ENCODE measurements at regions not wholly inside any gene's neighbourhood (a gene's known extent, or its start where the extent isn't known, plus 50 kb on each side); places are given as distances from the start of the nearest gene placed in this dataset.

GRCh38 chr5:51279983-51280706 is 103.1 kb upstream of the ISL1 start:
- Histone ChIP-seq H3K9me3 (ENCODE audit: control insufficient read depth, low read length) (no peaks in the 10 kb centered on the region), H3K4ac (ENCODE audit: low read depth in 1 of 2, low read length in 2 of 2) (no peak overlapping the region), H3K27ac (ENCODE audit: low read length, poor library complexity, severe bottlenecking) (no peak overlapping the region), H3K9ac (ENCODE audit: low read length) (no peak overlapping the region), H2BK12ac (ENCODE audit: low read length in 2 of 2) (no peak overlapping the region), H2BK120ac (ENCODE audit: low read depth, low read length) (no peak overlapping the region), H3K79me1 (replicated peaks; ENCODE audit: low read length, poor library complexity, severe bottlenecking) (no peaks in the 10 kb centered on the region), H3K4me1 (ENCODE audit: control insufficient read depth, insufficient read depth, low read depth, low read length) (no peaks in the 10 kb centered on the region), H2AFZ (ENCODE audit: low read depth, low read length) (no peak overlapping the region), H4K91ac (ENCODE audit: low read length) (no peak overlapping the region), H3K18ac (ENCODE audit: low read depth in 1 of 2, low read length in 2 of 2) (no peak overlapping the region), H2BK5ac (ENCODE audit: low read depth, low read length, poor library complexity, severe bottlenecking) (no peak overlapping the region), H3K36me3 (ENCODE audit: control insufficient read depth in 1 of 2, insufficient read depth in 2 of 2, low read depth in 1 of 2, low read length in 2 of 2) (no peaks in the 10 kb centered on the region), H3K4me2 (ENCODE audit: low read length, poor library complexity, severe bottlenecking) (no peak overlapping the region), H4K8ac (ENCODE audit: low read length) (no peak overlapping the region), H3K14ac (ENCODE audit: low read length in 2 of 2) (no peak overlapping the region), H2BK15ac (ENCODE audit: low read depth, poor library complexity, severe bottlenecking) (no peak overlapping the region), H3K27me3 (ENCODE audit: control insufficient read depth in 1 of 2, insufficient read depth in 1 of 2, low read length in 2 of 2) (no peaks in the 10 kb centered on the region), H2AK5ac (ENCODE audit: low read length, severe bottlenecking) (no peak overlapping the region), H3K23ac (ENCODE audit: low read length in 2 of 2) (no peak overlapping the region), H3K4me3 (ENCODE audit: insufficient read depth in 1 of 2, low read depth in 1 of 2, low read length in 2 of 2) (no peak overlapping the region)
- peak; percentile 1 for DNase-seq
- 91% methylated on average over 5 of the region's 7 CpGs for WGBS

DNA sequence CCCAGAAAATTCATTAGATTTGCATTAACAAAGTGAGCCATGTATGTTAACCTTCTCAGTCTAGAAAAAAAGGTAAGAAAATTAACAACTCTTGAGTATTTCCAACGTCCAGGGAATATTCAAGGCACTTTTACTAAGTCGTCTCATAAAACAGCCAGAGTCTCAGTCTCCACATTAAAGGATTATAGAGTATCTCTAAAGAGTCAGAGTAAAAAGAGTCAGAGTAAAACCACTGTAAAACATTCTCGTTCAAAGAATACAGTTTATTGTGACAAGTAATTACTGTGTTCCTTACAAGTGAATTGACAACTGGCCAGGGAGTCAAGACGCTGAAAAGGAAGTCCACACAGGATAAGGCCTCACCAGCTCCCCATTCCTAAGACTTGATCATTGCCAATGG is 97.2 kb upstream of the ISL1 start:
- DNase-seq, result no peak
- H4K8ac ChIP-seq (ENCODE audit: low read length), result no peak overlapping the region
- no peak overlapping the region for H2BK5ac ChIP-seq (ENCODE audit: low read depth, low read length, poor library complexity, severe bottlenecking)
- H2BK120ac ChIP-seq (ENCODE audit: low read depth, low read length), result no peak overlapping the region
- H3K18ac ChIP-seq (ENCODE audit: low read depth in 1 of 2, low read length in 2 of 2), result no peak overlapping the region
- H3K4me1 ChIP-seq (ENCODE audit: control insufficient read depth, insufficient read depth, low read depth, low read length), result no peaks in the 10 kb centered on the region
- no peak overlapping the region for H2BK15ac ChIP-seq (ENCODE audit: low read depth, poor library complexity, severe bottlenecking)
- no peak overlapping the region for H3K23ac ChIP-seq (ENCODE audit: low read length in 2 of 2)
- no peaks in the 10 kb centered on the region for H3K36me3 ChIP-seq (ENCODE audit: control insufficient read depth in 1 of 2, insufficient read depth in 2 of 2, low read depth in 1 of 2, low read length in 2 of 2)
- H3K14ac ChIP-seq (ENCODE audit: low read length in 2 of 2), result no peak overlapping the region
- H4K91ac ChIP-seq (ENCODE audit: low read length), result no peak overlapping the region
- 83% methylated on average over 1 of the region's 4 CpGs for WGBS
- H2BK12ac ChIP-seq (ENCODE audit: low read length in 2 of 2), result no peak overlapping the region
- no peaks in the 10 kb centered on the region for H3K27me3 ChIP-seq (ENCODE audit: control insufficient read depth in 1 of 2, insufficient read depth in 1 of 2, low read length in 2 of 2)
- H3K9ac ChIP-seq (ENCODE audit: low read length), result no peak overlapping the region
- H3K27ac ChIP-seq (ENCODE audit: low read length, poor library complexity, severe bottlenecking), result no peak overlapping the region
- H3K4ac ChIP-seq (ENCODE audit: low read depth in 1 of 2, low read length in 2 of 2), result no peak overlapping the region
- no peak overlapping the region for H2AFZ ChIP-seq (ENCODE audit: low read depth, low read length)
- H3K79me1 ChIP-seq (replicated peaks; ENCODE audit: low read length, poor library complexity, severe bottlenecking), result no peaks in the 10 kb centered on the region
- H2AK5ac ChIP-seq (ENCODE audit: low read length, severe bottlenecking), result no peak overlapping the region
- no peak overlapping the region for H3K4me3 ChIP-seq (ENCODE audit: insufficient read depth in 1 of 2, low read depth in 1 of 2, low read length in 2 of 2)
- no peak overlapping the region for H3K4me2 ChIP-seq (ENCODE audit: low read length, poor library complexity, severe bottlenecking)
- no peaks in the 10 kb centered on the region for H3K9me3 ChIP-seq (ENCODE audit: control insufficient read depth, low read length)

- H3K4me2 ChIP-seq (ENCODE audit: low read length, poor library complexity, severe bottlenecking), result no peak overlapping the region
- H4K91ac ChIP-seq (ENCODE audit: low read length), result no peak overlapping the region
- H3K4me3 ChIP-seq (ENCODE audit: insufficient read depth in 1 of 2, low read depth in 1 of 2, low read length in 2 of 2), result no peak overlapping the region
- no peaks in the 10 kb centered on the region for H3K36me3 ChIP-seq (ENCODE audit: control insufficient read depth in 1 of 2, insufficient read depth in 2 of 2, low read depth in 1 of 2, low read length in 2 of 2)
- no peak overlapping the region for H2BK15ac ChIP-seq (ENCODE audit: low read depth, poor library complexity, severe bottlenecking)
- no peak overlapping the region for H3K27ac ChIP-seq (ENCODE audit: low read length, poor library complexity, severe bottlenecking)
- H3K14ac ChIP-seq (ENCODE audit: low read length in 2 of 2), result no peak overlapping the region
- H3K9me3 ChIP-seq (ENCODE audit: control insufficient read depth, low read length), result peaks cover 4% of the 10 kb centered on the region
- no peaks in the 10 kb centered on the region for H3K4me1 ChIP-seq (ENCODE audit: control insufficient read depth, insufficient read depth, low read depth, low read length)
- no peak overlapping the region for H3K9ac ChIP-seq (ENCODE audit: low read length)
- no peak overlapping the region for H3K18ac ChIP-seq (ENCODE audit: low read depth in 1 of 2, low read length in 2 of 2)
- H2BK120ac ChIP-seq (ENCODE audit: low read depth, low read length), result no peak overlapping the region
- H3K27me3 ChIP-seq (ENCODE audit: control insufficient read depth in 1 of 2, insufficient read depth in 1 of 2, low read length in 2 of 2), result no peaks in the 10 kb centered on the region
- DNase-seq, result no peak
- WGBS, result 83% methylated on average over 2 of the region's 2 CpGs
- no peak overlapping the region for H2AFZ ChIP-seq (ENCODE audit: low read depth, low read length)
- H2AK5ac ChIP-seq (ENCODE audit: low read length, severe bottlenecking), result no peak overlapping the region
- H4K8ac ChIP-seq (ENCODE audit: low read length), result no peak overlapping the region
- H3K79me1 ChIP-seq (replicated peaks; ENCODE audit: low read length, poor library complexity, severe bottlenecking), result no peaks in the 10 kb centered on the region
- H2BK5ac ChIP-seq (ENCODE audit: low read depth, low read length, poor library complexity, severe bottlenecking), result no peak overlapping the region
- H3K23ac ChIP-seq (ENCODE audit: low read length in 2 of 2), result no peak overlapping the region
- H3K4ac ChIP-seq (ENCODE audit: low read depth in 1 of 2, low read length in 2 of 2), result no peak overlapping the region
- no peak overlapping the region for H2BK12ac ChIP-seq (ENCODE audit: low read length in 2 of 2)
These were observed 80.9 kb upstream of the ISL1 start for GRCh38 chr5:51302343-51302742.

GRCh38 chr5:51326844-51327243 is 56.4 kb upstream of the ISL1 start:
- H2AFZ ChIP-seq (ENCODE audit: low read depth, low read length), result no peak overlapping the region
- no peak overlapping the region for H3K4me3 ChIP-seq (ENCODE audit: insufficient read depth in 1 of 2, low read depth in 1 of 2, low read length in 2 of 2)
- no peaks in the 10 kb centered on the region for H3K9me3 ChIP-seq (ENCODE audit: control insufficient read depth, low read length)
- H3K18ac ChIP-seq (ENCODE audit: low read depth in 1 of 2, low read length in 2 of 2), result no peak overlapping the region
- no peak overlapping the region for H3K23ac ChIP-seq (ENCODE audit: low read length in 2 of 2)
- H3K4me1 ChIP-seq (ENCODE audit: control insufficient read depth, insufficient read depth, low read depth, low read length), result no peaks in the 10 kb centered on the region
- H2AK5ac ChIP-seq (ENCODE audit: low read length, severe bottlenecking), result no peak overlapping the region
- no peak overlapping the region for H3K27ac ChIP-seq (ENCODE audit: low read length, poor library complexity, severe bottlenecking)
- no peak overlapping the region for H2BK12ac ChIP-seq (ENCODE audit: low read length in 2 of 2)
- no peak overlapping the region for H3K4me2 ChIP-seq (ENCODE audit: low read length, poor library complexity, severe bottlenecking)
- H2BK15ac ChIP-seq (ENCODE audit: low read depth, poor library complexity, severe bottlenecking), result no peak overlapping the region
- no peaks in the 10 kb centered on the region for H3K79me1 ChIP-seq (replicated peaks; ENCODE audit: low read length, poor library complexity, severe bottlenecking)
- H3K14ac ChIP-seq (ENCODE audit: low read length in 2 of 2), result no peak overlapping the region
- no peaks in the 10 kb centered on the region for H3K27me3 ChIP-seq (ENCODE audit: control insufficient read depth in 1 of 2, insufficient read depth in 1 of 2, low read length in 2 of 2)
- WGBS, result no CpG with 5 or more reads among the region's 1 CpG
- H3K36me3 ChIP-seq (ENCODE audit: control insufficient read depth in 1 of 2, insufficient read depth in 2 of 2, low read depth in 1 of 2, low read length in 2 of 2), result no peaks in the 10 kb centered on the region
- H3K9ac ChIP-seq (ENCODE audit: low read length), result no peak overlapping the region
- no peak overlapping the region for H2BK5ac ChIP-seq (ENCODE audit: low read depth, low read length, poor library complexity, severe bottlenecking)
- H4K91ac ChIP-seq (ENCODE audit: low read length), result no peak overlapping the region
- no peak overlapping the region for H3K4ac ChIP-seq (ENCODE audit: low read depth in 1 of 2, low read length in 2 of 2)
- H2BK120ac ChIP-seq (ENCODE audit: low read depth, low read length), result no peak overlapping the region
- H4K8ac ChIP-seq (ENCODE audit: low read length), result no peak overlapping the region
- no peak for DNase-seq
